H4 (cell line): ENCODE measurements at regions not wholly inside any gene's neighbourhood (a gene's known extent, or its start where the extent isn't known, plus 50 kb on each side); places are given as distances from the start of the nearest gene placed in this dataset.
A peak's percentile ranks its signal among the peaks of the same experiment; 100 is the strongest.

ENCODE experiments used
- DNase-seq: peaks from one replicate; pipeline ENCODE4 v3.0.0-alpha.2; 2015; ENCODE audit warnings: low spot score

DNA sequence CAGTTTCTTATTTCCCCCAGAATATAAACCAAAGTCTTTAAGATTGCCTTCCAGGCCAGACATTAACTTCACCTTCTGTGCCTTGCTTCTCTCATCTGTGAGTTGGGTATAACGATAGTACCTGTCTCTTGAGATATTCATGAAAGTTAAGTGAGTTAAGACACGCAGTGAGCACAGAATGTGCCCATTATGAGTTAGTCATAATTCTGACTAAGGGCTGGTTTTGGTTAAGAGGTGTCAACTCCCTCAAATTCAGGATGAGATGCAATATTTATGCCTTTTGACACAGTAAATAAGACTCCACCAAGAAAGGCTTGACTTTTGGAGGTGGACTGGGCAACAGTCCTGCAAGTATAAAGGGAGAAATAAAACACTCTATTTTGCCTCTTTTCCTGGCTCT, 528.7 kb upstream of the IGFBP3 start:
- no peak for DNase-seq

GRCh38 chr7:46448478-46448877, 527.4 kb upstream of the IGFBP3 start:
- DNase-seq, result no peak

DNA sequence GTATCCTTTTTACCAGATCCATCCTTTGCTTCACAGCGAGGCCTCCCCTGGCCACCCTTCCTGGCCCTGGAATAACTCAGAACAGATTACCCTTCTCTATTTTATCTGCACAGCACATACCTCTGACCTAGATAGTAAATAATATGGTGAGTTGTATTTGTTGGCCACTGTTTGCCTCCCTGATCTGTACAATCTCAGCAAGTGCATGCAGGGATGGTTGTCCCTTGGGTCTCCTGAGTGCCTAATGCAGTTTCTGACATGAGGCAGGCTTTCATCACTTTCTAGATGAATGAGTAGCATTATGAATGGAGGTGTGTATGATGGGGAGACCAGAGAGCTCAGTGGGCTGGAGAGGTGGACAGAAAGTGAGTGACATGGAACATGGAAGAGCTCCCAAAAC, 525.1 kb upstream of the IGFBP3 start:
- no peak for DNase-seq

GRCh38 chr7:46444256-46444655, 523.2 kb upstream of the IGFBP3 start:
- no peak for DNase-seq

- DNase-seq, result peak; percentile 26
Measured at GRCh38 chr7:46440186-46440585, 519.1 kb upstream of the IGFBP3 start.

DNA sequence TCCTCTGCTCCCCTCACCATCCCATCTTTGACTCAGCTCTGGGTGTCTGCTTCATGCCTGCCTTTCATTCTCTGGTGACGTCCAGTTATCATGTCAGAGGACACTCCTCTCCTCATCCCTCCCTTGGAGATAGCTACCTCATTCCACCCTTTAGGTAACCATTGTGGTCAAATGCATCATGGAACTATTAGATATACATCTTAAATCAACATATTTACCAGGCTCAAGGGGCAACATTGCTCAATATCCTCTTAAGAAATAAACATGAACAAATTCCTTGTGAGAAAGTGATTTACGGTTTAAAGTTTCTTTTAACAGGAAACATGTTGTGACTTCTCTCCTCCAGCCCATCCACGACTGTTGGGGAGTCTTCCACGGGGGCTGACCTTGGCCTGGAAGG, 511.6 kb upstream of the IGFBP3 start:
- DNase-seq, result peak; percentile 94

DNA sequence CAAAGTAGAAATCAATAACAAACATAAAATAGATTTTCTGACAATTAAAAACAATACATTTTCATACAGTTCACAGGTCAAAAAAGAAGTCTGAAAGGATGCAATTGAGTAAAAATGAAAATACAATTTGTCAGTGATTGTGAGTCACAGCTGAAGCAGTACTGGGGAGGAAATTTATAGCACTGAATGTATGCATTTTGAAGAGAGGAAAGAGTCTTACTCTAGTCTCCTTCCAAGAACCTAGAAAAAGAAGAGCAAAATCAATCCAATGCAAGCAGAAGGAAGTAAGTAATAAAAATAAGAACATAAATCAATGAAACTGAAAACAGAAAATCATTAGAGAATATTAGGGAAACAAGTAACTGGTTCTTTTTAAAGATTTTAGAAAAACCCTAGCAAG, 507.2 kb upstream of the IGFBP3 start:
- DNase-seq, result no peak

- DNase-seq, result no peak
Measured at GRCh38 chr7:46424934-46425333, 503.9 kb upstream of the IGFBP3 start.

DNA sequence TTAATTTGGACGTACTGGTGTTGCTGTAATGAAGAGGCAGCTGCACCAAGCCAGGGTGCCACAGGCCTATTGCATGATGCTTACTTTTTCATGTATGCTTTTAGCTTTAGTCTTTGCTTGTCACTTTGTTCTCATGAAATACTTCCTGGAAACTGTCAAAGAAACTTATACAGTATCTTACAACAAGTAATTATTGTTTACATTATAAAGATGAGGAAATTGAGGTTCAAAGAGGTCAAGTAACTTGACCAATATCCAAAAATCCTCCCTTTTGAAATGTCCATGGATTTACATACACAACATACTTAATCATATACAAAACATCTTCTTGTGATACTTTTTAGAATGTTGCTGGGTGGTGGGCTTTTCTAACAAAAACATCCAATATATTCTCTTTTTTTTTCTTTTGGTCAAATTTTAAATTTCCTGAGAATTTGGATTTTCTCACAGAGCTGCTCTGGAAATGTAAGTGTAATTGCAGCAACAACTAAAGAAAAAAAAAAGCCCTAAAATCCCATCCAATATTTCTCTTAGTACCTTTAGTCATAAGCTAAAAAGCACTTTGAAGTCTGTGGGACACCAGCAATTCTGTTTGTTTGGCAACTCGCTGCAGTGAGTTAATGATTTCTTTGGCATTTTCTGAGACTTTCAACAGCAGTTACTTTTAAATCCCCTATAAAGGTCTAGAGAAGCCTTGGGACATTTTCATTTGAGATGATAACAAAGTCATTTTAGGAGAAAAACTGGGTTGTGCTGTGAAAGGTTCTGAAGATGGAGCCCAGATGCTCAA, 500.6 kb upstream of the IGFBP3 start:
- DNase-seq, result no peak

DNA sequence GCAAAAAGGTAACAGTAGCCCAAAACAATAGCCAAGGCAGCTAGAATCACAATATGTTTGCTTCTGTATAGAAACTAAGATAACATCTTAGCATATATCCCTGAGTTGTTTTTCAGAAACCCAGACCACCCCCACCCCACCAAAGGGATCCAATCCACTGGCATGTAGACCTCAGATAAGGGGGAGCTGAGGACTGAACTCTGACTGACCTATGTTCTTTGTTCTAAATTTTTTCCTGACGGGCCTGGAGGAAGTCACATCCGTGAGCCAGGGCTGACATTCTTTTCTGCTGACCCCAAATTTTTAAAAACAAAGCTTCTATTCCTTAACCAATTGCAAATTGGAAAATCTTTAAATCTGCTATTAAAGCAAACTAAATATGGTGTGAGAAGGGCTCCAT, 493.9 kb upstream of the IGFBP3 start:
- DNase-seq, result no peak

- no peak for DNase-seq
Measured at GRCh38 chr7:46411236-46411635, 490.2 kb upstream of the IGFBP3 start.

- no peak for DNase-seq
Measured at GRCh38 chr7:46407125-46407524, 486.1 kb upstream of the IGFBP3 start.

- no peak for DNase-seq
Measured at GRCh38 chr7:46397591-46397990, 476.5 kb upstream of the IGFBP3 start.

DNA sequence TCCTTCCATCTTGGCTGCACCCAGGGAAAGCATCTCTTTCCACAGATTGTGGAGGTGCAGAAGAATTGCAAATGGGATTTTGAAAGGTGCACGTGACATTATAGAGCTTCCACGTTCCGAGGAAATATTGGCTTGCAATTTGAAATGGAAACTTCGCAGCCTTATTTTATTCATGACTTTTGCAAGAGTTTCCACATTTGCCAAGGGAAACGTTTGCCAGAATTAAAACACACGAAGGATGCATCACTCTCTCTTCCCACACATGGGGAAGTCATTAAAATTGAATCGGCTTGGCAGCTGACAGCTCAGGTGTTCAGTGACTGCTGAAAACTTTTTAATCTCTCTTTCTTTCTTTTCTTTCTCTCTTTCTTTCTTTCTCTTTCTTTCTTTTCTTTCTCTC, 475.4 kb upstream of the IGFBP3 start:
- DNase-seq, result no peak

- DNase-seq, result no peak
Measured at GRCh38 chr7:46393142-46393541, 472.1 kb upstream of the IGFBP3 start.

- DNase-seq, result peak; percentile 36
Measured at GRCh38 chr7:46391231-46392201, 470.4 kb upstream of the IGFBP3 start.

DNA sequence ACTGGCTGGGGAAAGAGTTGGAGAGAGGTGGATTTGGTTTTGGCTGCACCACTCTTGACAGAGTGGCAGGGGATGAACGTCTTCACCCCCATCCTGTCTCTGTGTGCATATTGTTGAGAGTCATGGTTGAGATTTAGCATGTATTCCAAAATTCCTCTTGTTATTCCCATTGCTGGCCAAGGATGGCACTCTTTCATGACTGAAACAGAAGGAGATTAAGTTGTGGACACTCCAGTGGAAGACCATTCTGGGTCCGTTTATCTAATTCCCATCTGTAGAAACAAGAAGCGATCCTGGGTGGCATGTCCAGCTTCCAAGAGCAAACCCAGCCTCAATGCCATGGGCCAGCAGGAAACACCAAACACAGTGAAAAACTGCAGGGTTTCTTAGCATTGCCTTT, 469.0 kb upstream of the IGFBP3 start:
- peak; percentile 51 for DNase-seq

- DNase-seq, result no peak
Measured at GRCh38 chr7:46389146-46389545, 468.1 kb upstream of the IGFBP3 start.

GRCh38 chr7:46387646-46388045, 466.6 kb upstream of the IGFBP3 start:
- no peak for DNase-seq

GRCh38 chr7:46386428-46387399, 465.6 kb upstream of the IGFBP3 start:
- DNase-seq, result no peak

GRCh38 chr7:46385662-46386309, 464.7 kb upstream of the IGFBP3 start:
- DNase-seq, result peak; percentile 50
